OCI-LY3 (cell line): ENCODE measurements at regions not wholly inside any gene's neighbourhood (a gene's known extent, or its start where the extent isn't known, plus 50 kb on each side); places are given as distances from the start of the nearest gene placed in this dataset.
A peak's percentile ranks its signal among the peaks of the same experiment; 100 is the strongest.

Experiments used
- CTCF ChIP-seq: fragments of 200-600, 300-600 bp; sonication (generic); IDR thresholded peaks from 2 replicates; pipeline ENCODE4 v1.5.1; 2014; ENCODE audit warnings: antibody characterized with exemption, low read length, low read depth
- EZH2phosphoT487 ChIP-seq: fragments of 200-600 bp; shearing (Covaris generic); IDR thresholded peaks from 2 replicates; pipeline ENCODE4 v1.6.1; 2018; ENCODE audit warnings: antibody characterized with exemption, mixed run types, low read depth

- TF ChIP-seq EZH2phosphoT487, result no peak
- peak; percentile 80 for TF ChIP-seq CTCF
These were observed 147.6 kb upstream of the CAMK1G start for GRCh38 chr1:209435654-209436566.
